ENCODE measurements at regions not wholly inside any gene's neighbourhood (a gene's known extent, or its start where the extent isn't known, plus 50 kb on each side); places are given as distances from the start of the nearest gene placed in this dataset.

GRCh38 chr18:4658804-4659203 is 203.7 kb upstream of the DLGAP1 start:
- H3K9ac ChIP-seq (ENCODE audit: low read length), result no peak overlapping the region
- H3K36me3 ChIP-seq (replicated peaks; ENCODE audit: low read depth, low read length), result no peaks in the 10 kb centered on the region
- no peaks in the 10 kb centered on the region for H4K20me1 ChIP-seq (ENCODE audit: insufficient read depth, low read length)
- H2AFZ ChIP-seq (ENCODE audit: low read depth, low read length), result no peak overlapping the region
- TF ChIP-seq CTCF (IDR thresholded peaks at IDR 0.05; ENCODE audit: low read depth, low read length) (no peak), EZH2phosphoT487 (IDR thresholded peaks at IDR 0.05; ENCODE audit: low read depth) (no peak)
- 0 out of 2 replicates have a peak, but pooled peaks cover 4% of the 10 kb centered on the region for H3K9me3 ChIP-seq (ENCODE audit: insufficient read depth, low read length)
- peak overlapping the region; percentile 0; the same call in 1 of the 2 replicates for H3K4me2 ChIP-seq (ENCODE audit: low read length)
- no peaks in the 10 kb centered on the region for H3K79me2 ChIP-seq (ENCODE audit: low read length)
- H3K4me3 ChIP-seq (ENCODE audit: low read length), result no peak overlapping the region
- no peaks in the 10 kb centered on the region for H3K27me3 ChIP-seq (ENCODE audit: low read depth, low read length)
- H3K27ac ChIP-seq (ENCODE audit: low read length), result no peak overlapping the region
- peaks cover 10% of the 10 kb centered on the region for H3K4me1 ChIP-seq (ENCODE audit: low read length)

GRCh38 chr18:4653418-4653817 is 198.3 kb upstream of the DLGAP1 start:
- Histone ChIP-seq H3K36me3 (replicated peaks; ENCODE audit: low read depth, low read length) (no peaks in the 10 kb centered on the region), H3K4me1 (ENCODE audit: low read length) (peaks cover 2% of the 10 kb centered on the region), H3K9ac (ENCODE audit: low read length) (no peak overlapping the region), H2AFZ (ENCODE audit: low read depth, low read length) (no peak overlapping the region), H3K79me2 (ENCODE audit: low read length) (no peaks in the 10 kb centered on the region), H3K9me3 (ENCODE audit: insufficient read depth, low read length) (no peaks in the 10 kb centered on the region), H3K4me3 (ENCODE audit: low read length) (no peak overlapping the region), H4K20me1 (ENCODE audit: insufficient read depth, low read length) (no peaks in the 10 kb centered on the region), H3K27me3 (ENCODE audit: low read depth, low read length) (no peaks in the 10 kb centered on the region), H3K27ac (ENCODE audit: low read length) (no peak overlapping the region), H3K4me2 (ENCODE audit: low read length) (no peak overlapping the region)
- TF ChIP-seq EZH2phosphoT487 (IDR thresholded peaks at IDR 0.05; ENCODE audit: low read depth), result no peak
- TF ChIP-seq CTCF (IDR thresholded peaks at IDR 0.05; ENCODE audit: low read depth, low read length), result no peak

GRCh38 chr18:4641771-4642368 is 186.8 kb upstream of the DLGAP1 start:
- Histone ChIP-seq H3K4me1 (ENCODE audit: low read length) (peaks cover 49% of the 10 kb centered on the region), H3K4me3 (ENCODE audit: low read length) (no peak overlapping the region), H2AFZ (ENCODE audit: low read depth, low read length) (no peak overlapping the region), H3K79me2 (ENCODE audit: low read length) (no peaks in the 10 kb centered on the region), H3K27me3 (ENCODE audit: low read depth, low read length) (peaks cover 12% of the 10 kb centered on the region; the same call in 1 of the 2 replicates), H3K4me2 (ENCODE audit: low read length) (no peak overlapping the region), H3K9ac (ENCODE audit: low read length) (no peak overlapping the region), H4K20me1 (ENCODE audit: insufficient read depth, low read length) (no peaks in the 10 kb centered on the region), H3K27ac (ENCODE audit: low read length) (no peak overlapping the region), H3K36me3 (replicated peaks; ENCODE audit: low read depth, low read length) (no peaks in the 10 kb centered on the region), H3K9me3 (ENCODE audit: insufficient read depth, low read length) (no peaks in the 10 kb centered on the region)
- TF ChIP-seq CTCF (IDR thresholded peaks at IDR 0.05; ENCODE audit: low read depth, low read length) (no peak), EZH2phosphoT487 (IDR thresholded peaks at IDR 0.05; ENCODE audit: low read depth) (no peak)

- Histone ChIP-seq H3K9me3 (ENCODE audit: insufficient read depth, low read length) (no peaks in the 10 kb centered on the region), H3K4me1 (ENCODE audit: low read length) (peaks cover 57% of the 10 kb centered on the region), H3K36me3 (replicated peaks; ENCODE audit: low read depth, low read length) (no peaks in the 10 kb centered on the region), H3K4me2 (ENCODE audit: low read length) (peak overlapping the region; percentile 68), H2AFZ (ENCODE audit: low read depth, low read length) (no peak overlapping the region), H3K4me3 (ENCODE audit: low read length) (peak overlapping the region; percentile 36), H3K9ac (ENCODE audit: low read length) (no peak overlapping the region), H3K79me2 (ENCODE audit: low read length) (no peaks in the 10 kb centered on the region), H3K27ac (ENCODE audit: low read length) (peak overlapping the region; percentile 33), H4K20me1 (ENCODE audit: insufficient read depth, low read length) (no peaks in the 10 kb centered on the region), H3K27me3 (ENCODE audit: low read depth, low read length) (peaks cover 12% of the 10 kb centered on the region; the same call in 1 of the 2 replicates)
- TF ChIP-seq EZH2phosphoT487 (IDR thresholded peaks at IDR 0.05; ENCODE audit: low read depth), result no peak
- TF ChIP-seq CTCF (IDR thresholded peaks at IDR 0.05; ENCODE audit: low read depth, low read length), result no peak
Measured at GRCh38 chr18:4640349-4641012, 185.4 kb upstream of the DLGAP1 start.
